HEK293 (cell line): ENCODE measurements at regions not wholly inside any gene's neighbourhood (a gene's known extent, or its start where the extent isn't known, plus 50 kb on each side); places are given as distances from the start of the nearest gene placed in this dataset.

Source experiments
- CTCF ChIA-PET: fragments of 350-600 bp; formaldehyde crosslinking; extraction: SDS; loops from one replicate; lab custom pipeline; 2021; ENCODE audit warnings: antibody characterized with exemption; lab: Yijun Ruan, JAX
- POLR2A ChIA-PET: fragments of 300-600 bp; formaldehyde crosslinking; extraction: SDS; loops from one replicate; lab custom pipeline; 2020; ENCODE audit warnings: antibody characterized with exemption, inconsistent platforms; lab: Yijun Ruan, JAX
- H3K27ac ChIP-seq: fragments of 200-500 bp; sonication (Bioruptor generic); 2 replicates; pipeline ENCODE4 v1.5.1; 2014; ENCODE audit warnings: low read depth, low read length, control low read depth, inconsistent platforms; ENCODE audit errors: extremely low read depth
- H3K36me3 ChIP-seq, 2 experiments: fragments of 200-500 bp in 1 of 2; sonication (Bioruptor generic) in 1 of 2; 1 replicate in 1 of 2; 2 replicates in 1 of 2; pipeline ENCODE4 v1.5.1; 2014 to 2017; ENCODE audit warnings: inconsistent platforms in 2 of 2, low read length in 2 of 2; ENCODE audit not compliant: control insufficient read depth in 2 of 2, insufficient read depth in 1 of 2
- H3K4me1 ChIP-seq: fragments of 200-500 bp; sonication (Bioruptor generic); 2 replicates; pipeline ENCODE4 v1.5.1; 2014; ENCODE audit warnings: mild to moderate bottlenecking, low read length, inconsistent platforms; ENCODE audit not compliant: control insufficient read depth, insufficient read depth
- H3K4me3 ChIP-seq: 2 replicates; pipeline ENCODE4 v1.5.1; 2011; ENCODE audit warnings: low read depth, mild to moderate bottlenecking, control low read depth, low read length, moderate library complexity
- H3K9me3 ChIP-seq: fragments of 200-500 bp; sonication (Bioruptor generic); 2 replicates; pipeline ENCODE4 v1.5.1; 2014; ENCODE audit warnings: low read depth, low read length, inconsistent platforms; ENCODE audit not compliant: control insufficient read depth, insufficient read depth
- KLF1 ChIP-seq: fragments of 450-650 bp; formaldehyde crosslinking; IDR thresholded peaks from 2 replicates; pipeline ENCODE4 v1.5.1; 2016; ENCODE audit warnings: missing biosample characterization, missing genetic modification characterization
- MYNN ChIP-seq: fragments of 450-650 bp; formaldehyde crosslinking; IDR thresholded peaks from 2 replicates; pipeline ENCODE4 v1.5.1; 2016; ENCODE audit warnings: missing biosample characterization, missing genetic modification characterization, borderline replicate concordance
- ZBTB21 ChIP-seq: fragments of 450-650 bp; formaldehyde crosslinking; IDR thresholded peaks from 2 replicates; pipeline ENCODE4 v1.5.1; 2017; ENCODE audit warnings: missing biosample characterization, missing genetic modification characterization
- ZBTB44 ChIP-seq: fragments of 450-650 bp; IDR thresholded peaks from 2 replicates; pipeline ENCODE4 v1.5.1; 2018; ENCODE audit warnings: missing biosample characterization, mild to moderate bottlenecking, missing genetic modification characterization
- ZFHX2 ChIP-seq: fragments of 450-650 bp; formaldehyde crosslinking; conservative IDR thresholded peaks from 2 replicates; pipeline ENCODE4 v1.5.1; 2016; ENCODE audit warnings: missing biosample characterization, missing genetic modification characterization
- ZNF146 ChIP-seq: fragments of 450-650 bp; formaldehyde crosslinking; IDR thresholded peaks from 2 replicates; pipeline ENCODE4 v1.5.1; 2016; ENCODE audit warnings: missing biosample characterization, missing genetic modification characterization
- ZNF174 ChIP-seq: fragments of 450-650 bp; formaldehyde crosslinking; IDR thresholded peaks from 2 replicates; pipeline ENCODE4 v1.5.0; 2017; ENCODE audit warnings: missing biosample characterization, mild to moderate bottlenecking, missing genetic modification characterization
- ZNF214 ChIP-seq: fragments of 450-650 bp; formaldehyde crosslinking; IDR thresholded peaks from 2 replicates; pipeline ENCODE4 v1.5.1; 2017; ENCODE audit warnings: missing biosample characterization, mild to moderate bottlenecking, missing genetic modification characterization, borderline replicate concordance
- ZNF266 ChIP-seq: fragments of 450-650 bp; formaldehyde crosslinking; IDR thresholded peaks from 2 replicates; pipeline ENCODE4 v1.5.1; 2016; ENCODE audit warnings: missing biosample characterization, missing genetic modification characterization, low read depth
- ZNF341 ChIP-seq: fragments of 450-650 bp; formaldehyde crosslinking; IDR thresholded peaks from 2 replicates; pipeline ENCODE4; 2016; ENCODE audit warnings: low read depth, missing biosample characterization, missing genetic modification characterization
- ZNF354C ChIP-seq: fragments of 450-650 bp; formaldehyde crosslinking; IDR thresholded peaks from 2 replicates; pipeline ENCODE4 v1.5.1; 2016; ENCODE audit warnings: missing biosample characterization, missing genetic modification characterization, low read depth, borderline replicate concordance
- ZNF391 ChIP-seq: fragments of 450-650 bp; formaldehyde crosslinking; IDR thresholded peaks from 2 replicates; pipeline ENCODE4 v1.5.1; 2016; ENCODE audit warnings: low read depth, missing biosample characterization, missing genetic modification characterization, borderline replicate concordance
- ZNF571 ChIP-seq: fragments of 450-650 bp; formaldehyde crosslinking; IDR thresholded peaks from 2 replicates; pipeline ENCODE4 v1.5.0; 2017; ENCODE audit warnings: missing biosample characterization, missing genetic modification characterization
- ZNF580 ChIP-seq: fragments of 450-650 bp; formaldehyde crosslinking; IDR thresholded peaks from 2 replicates; pipeline ENCODE4 v1.5.1; 2016; ENCODE audit warnings: missing biosample characterization, missing genetic modification characterization
- ZNF596 ChIP-seq: fragments of 450-650 bp; IDR thresholded peaks from 2 replicates; pipeline ENCODE4 v1.5.0; 2018; ENCODE audit warnings: missing biosample characterization, mild to moderate bottlenecking, missing genetic modification characterization, moderate library complexity
- ZNF600 ChIP-seq: fragments of 450-650 bp; formaldehyde crosslinking; IDR thresholded peaks from 2 replicates; pipeline ENCODE4 v1.5.1; 2016; ENCODE audit warnings: missing biosample characterization, missing genetic modification characterization
- ZNF76 ChIP-seq: fragments of 450-650 bp; formaldehyde crosslinking; IDR thresholded peaks from 2 replicates; pipeline ENCODE4; 2016; ENCODE audit warnings: low read depth, missing biosample characterization, missing genetic modification characterization, borderline replicate concordance
- ZNF776 ChIP-seq: fragments of 450-650 bp; formaldehyde crosslinking; IDR thresholded peaks from 2 replicates; pipeline ENCODE4 v1.5.0; 2017; ENCODE audit warnings: missing biosample characterization, missing genetic modification characterization, borderline replicate concordance
- ZNF777 ChIP-seq: fragments of 450-650 bp; formaldehyde crosslinking; IDR thresholded peaks from 2 replicates; pipeline ENCODE4 v1.5.1; 2017; ENCODE audit warnings: missing biosample characterization, missing genetic modification characterization, borderline replicate concordance
- ZSCAN30 ChIP-seq: fragments of 450-650 bp; IDR thresholded peaks from 2 replicates; pipeline ENCODE4 v1.5.1; 2018; ENCODE audit warnings: missing biosample characterization, mild to moderate bottlenecking, missing genetic modification characterization, moderate library complexity
- TF ChIP-seq, protein P1 (sequence below): fragments of 450-650 bp; formaldehyde crosslinking; IDR thresholded peaks from 2 replicates; pipeline ENCODE4 v1.5.1; 2016; ENCODE audit warnings: missing biosample characterization, missing genetic modification characterization, borderline replicate concordance
- TF ChIP-seq, protein P2 (sequence below): fragments of 450-650 bp; formaldehyde crosslinking; IDR thresholded peaks from 2 replicates; pipeline ENCODE4 v1.5.1; 2017; ENCODE audit warnings: missing biosample characterization, missing genetic modification characterization
- TF ChIP-seq, protein P3 (sequence below): fragments of 450-650 bp; formaldehyde crosslinking; IDR thresholded peaks from 2 replicates; pipeline ENCODE4 v1.5.1; 2017; ENCODE audit warnings: missing biosample characterization, missing genetic modification characterization

DNA sequence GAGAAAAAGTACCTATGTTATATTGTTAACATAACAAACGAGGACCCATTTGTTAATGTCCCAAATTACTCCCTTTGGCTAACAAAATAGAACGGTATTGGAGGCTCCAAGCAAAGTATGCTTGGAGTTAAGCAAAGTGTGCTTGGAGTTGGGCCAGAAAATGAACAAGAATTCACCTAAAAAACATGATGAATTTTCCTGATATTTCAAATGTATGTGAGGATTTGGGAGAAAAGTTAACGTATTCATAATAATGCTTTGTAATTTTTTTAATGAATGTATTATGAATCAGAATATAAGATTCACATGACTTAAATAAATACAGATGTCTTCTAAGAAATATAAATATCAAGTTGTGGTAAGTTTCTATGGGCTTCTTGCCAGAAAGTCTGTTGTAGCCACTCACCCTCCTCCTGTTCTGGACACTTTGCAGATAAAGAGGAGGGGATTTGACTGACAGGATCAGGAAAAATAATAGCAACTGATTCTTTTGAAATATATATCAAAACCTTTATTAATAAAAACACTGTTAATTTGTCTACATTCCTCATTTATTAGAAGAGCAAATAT lies 423.7 kb upstream of the MMADHC start:
- ChIA-PET CTCF (no interaction called here), POLR2A (no interaction called here)
- no peaks in the 10 kb centered on the region for H3K4me1 ChIP-seq
- H3K9me3 ChIP-seq = no peaks in the 10 kb centered on the region
- TF ChIP-seq ZNF571 (tag by site-specific recombination) (no peak), ZNF600 (tag by site-specific recombination) (no peak), ZNF146 (tag by site-specific recombination) (no peak), ZNF214 (no peak)
- TF ChIP-seq, protein P1, sequence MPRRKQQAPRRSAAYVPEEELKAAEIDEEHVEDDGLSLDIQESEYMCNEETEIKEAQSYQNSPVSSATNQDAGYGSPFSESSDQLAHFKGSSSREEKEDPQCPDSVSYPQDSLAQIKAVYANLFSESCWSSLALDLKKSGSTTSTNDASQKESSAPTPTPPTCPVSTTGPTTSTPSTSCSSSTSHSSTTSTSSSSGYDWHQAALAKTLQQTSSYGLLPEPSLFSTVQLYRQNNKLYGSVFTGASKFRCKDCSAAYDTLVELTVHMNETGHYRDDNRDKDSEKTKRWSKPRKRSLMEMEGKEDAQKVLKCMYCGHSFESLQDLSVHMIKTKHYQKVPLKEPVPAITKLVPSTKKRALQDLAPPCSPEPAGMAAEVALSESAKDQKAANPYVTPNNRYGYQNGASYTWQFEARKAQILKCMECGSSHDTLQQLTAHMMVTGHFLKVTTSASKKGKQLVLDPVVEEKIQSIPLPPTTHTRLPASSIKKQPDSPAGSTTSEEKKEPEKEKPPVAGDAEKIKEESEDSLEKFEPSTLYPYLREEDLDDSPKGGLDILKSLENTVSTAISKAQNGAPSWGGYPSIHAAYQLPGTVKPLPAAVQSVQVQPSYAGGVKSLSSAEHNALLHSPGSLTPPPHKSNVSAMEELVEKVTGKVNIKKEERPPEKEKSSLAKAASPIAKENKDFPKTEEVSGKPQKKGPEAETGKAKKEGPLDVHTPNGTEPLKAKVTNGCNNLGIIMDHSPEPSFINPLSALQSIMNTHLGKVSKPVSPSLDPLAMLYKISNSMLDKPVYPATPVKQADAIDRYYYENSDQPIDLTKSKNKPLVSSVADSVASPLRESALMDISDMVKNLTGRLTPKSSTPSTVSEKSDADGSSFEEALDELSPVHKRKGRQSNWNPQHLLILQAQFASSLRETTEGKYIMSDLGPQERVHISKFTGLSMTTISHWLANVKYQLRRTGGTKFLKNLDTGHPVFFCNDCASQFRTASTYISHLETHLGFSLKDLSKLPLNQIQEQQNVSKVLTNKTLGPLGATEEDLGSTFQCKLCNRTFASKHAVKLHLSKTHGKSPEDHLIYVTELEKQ (tag by site-specific recombination) = no peak
- TF ChIP-seq, protein P2, sequence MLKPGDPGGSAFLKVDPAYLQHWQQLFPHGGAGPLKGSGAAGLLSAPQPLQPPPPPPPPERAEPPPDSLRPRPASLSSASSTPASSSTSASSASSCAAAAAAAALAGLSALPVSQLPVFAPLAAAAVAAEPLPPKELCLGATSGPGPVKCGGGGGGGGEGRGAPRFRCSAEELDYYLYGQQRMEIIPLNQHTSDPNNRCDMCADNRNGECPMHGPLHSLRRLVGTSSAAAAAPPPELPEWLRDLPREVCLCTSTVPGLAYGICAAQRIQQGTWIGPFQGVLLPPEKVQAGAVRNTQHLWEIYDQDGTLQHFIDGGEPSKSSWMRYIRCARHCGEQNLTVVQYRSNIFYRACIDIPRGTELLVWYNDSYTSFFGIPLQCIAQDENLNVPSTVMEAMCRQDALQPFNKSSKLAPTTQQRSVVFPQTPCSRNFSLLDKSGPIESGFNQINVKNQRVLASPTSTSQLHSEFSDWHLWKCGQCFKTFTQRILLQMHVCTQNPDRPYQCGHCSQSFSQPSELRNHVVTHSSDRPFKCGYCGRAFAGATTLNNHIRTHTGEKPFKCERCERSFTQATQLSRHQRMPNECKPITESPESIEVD (tag by site-specific recombination) = no peak
- no peaks in the 10 kb centered on the region for H3K36me3 ChIP-seq
- no peak overlapping the region for H3K4me3 ChIP-seq
- no peak overlapping the region for H3K27ac ChIP-seq

DNA sequence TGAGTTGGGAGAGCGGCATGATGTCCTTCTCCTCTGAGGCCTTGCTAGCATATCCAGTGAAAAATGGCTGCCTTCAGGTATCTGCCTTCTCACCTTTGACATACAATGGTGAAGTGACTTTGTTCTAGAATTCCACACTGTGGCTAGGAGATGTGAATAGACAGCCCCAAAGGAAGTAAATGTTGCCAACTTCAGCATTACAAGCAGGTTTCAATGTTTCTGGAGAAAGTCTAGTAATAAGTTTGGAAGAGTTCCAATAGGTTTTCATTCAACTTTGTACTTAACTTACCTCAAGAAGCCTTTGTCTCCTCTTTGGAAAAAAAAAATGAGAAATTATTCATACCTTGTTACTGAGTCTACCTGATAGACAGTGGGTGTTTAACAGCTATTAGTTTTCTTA lies 421.3 kb upstream of the MMADHC start:
- POLR2A ChIA-PET = no interaction called here
- CTCF ChIA-PET = no interaction called here

DNA sequence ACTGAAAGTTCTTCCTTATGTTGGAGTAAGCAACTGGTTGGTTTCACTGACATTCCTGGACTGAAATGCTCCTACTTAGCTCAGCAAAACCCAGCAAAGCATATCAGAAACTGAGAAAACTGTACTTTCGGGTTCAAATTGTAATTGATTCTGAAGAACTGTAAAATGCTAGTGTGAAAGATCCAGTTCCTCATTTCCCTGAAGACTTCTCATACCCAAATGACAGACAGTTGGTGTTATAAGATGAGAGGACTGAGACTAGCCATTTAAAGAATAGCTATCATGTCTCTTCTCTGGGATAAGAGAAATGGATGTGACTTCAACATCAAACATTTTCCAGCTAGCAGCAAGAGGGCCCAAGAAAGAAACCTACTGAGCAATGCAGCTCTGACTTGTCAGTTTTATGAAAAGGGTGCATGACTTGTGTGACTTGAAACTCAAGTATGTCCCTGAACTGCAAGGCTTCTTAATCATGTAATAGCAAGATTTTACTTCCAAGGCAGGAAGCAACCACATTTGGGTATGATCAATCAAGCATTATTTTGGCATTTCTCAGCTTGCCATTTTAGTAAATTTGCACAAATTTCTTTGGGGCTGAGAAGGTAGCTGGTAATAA lies 420.3 kb upstream of the MMADHC start:
- H3K4me1 ChIP-seq = no peaks in the 10 kb centered on the region
- no peaks in the 10 kb centered on the region for H3K9me3 ChIP-seq
- H3K4me3 ChIP-seq = no peak overlapping the region
- no peaks in the 10 kb centered on the region for H3K36me3 ChIP-seq
- POLR2A ChIA-PET = no interaction called here
- CTCF ChIA-PET = no interaction called here
- H3K27ac ChIP-seq = no peak overlapping the region
- no peak for TF ChIP-seq ZNF174 (tag by site-specific recombination)
- no peak for TF ChIP-seq ZNF354C (tag by site-specific recombination)
- no peak for TF ChIP-seq MYNN (tag by site-specific recombination)
- TF ChIP-seq KLF1 = no peak
- TF ChIP-seq ZNF76 (tag by site-specific recombination) = no peak
- no peak for TF ChIP-seq ZFHX2 (tag by site-specific recombination)
- no peak for TF ChIP-seq ZNF341 (tag by site-specific recombination)
- no peak for TF ChIP-seq ZNF596
- no peak for TF ChIP-seq ZBTB44 (tag by site-specific recombination)
- no peak for TF ChIP-seq ZNF391 (tag by site-specific recombination)
- TF ChIP-seq ZBTB21 (tag by site-specific recombination) = no peak

More for the DNA sequence above, 421.3 kb upstream of the MMADHC start:
- H3K4me3 ChIP-seq = no peak overlapping the region
- TF ChIP-seq ZNF776 (tag by site-specific recombination) (no peak), ZSCAN30 (tag by site-specific recombination) (no peak), ZNF266 (tag by site-specific recombination) (no peak), ZNF580 (no peak), ZNF777 (tag by site-specific recombination) (no peak)
- TF ChIP-seq, protein P3, sequence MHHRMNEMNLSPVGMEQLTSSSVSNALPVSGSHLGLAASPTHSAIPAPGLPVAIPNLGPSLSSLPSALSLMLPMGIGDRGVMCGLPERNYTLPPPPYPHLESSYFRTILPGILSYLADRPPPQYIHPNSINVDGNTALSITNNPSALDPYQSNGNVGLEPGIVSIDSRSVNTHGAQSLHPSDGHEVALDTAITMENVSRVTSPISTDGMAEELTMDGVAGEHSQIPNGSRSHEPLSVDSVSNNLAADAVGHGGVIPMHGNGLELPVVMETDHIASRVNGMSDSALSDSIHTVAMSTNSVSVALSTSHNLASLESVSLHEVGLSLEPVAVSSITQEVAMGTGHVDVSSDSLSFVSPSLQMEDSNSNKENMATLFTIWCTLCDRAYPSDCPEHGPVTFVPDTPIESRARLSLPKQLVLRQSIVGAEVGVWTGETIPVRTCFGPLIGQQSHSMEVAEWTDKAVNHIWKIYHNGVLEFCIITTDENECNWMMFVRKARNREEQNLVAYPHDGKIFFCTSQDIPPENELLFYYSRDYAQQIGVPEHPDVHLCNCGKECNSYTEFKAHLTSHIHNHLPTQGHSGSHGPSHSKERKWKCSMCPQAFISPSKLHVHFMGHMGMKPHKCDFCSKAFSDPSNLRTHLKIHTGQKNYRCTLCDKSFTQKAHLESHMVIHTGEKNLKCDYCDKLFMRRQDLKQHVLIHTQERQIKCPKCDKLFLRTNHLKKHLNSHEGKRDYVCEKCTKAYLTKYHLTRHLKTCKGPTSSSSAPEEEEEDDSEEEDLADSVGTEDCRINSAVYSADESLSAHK (tag by site-specific recombination) = no peak
- H3K9me3 ChIP-seq = no peaks in the 10 kb centered on the region
- H3K27ac ChIP-seq = no peak overlapping the region
- no peaks in the 10 kb centered on the region for H3K4me1 ChIP-seq
- no peaks in the 10 kb centered on the region for H3K36me3 ChIP-seq
